LNCAP (cell line): ENCODE measurements at regions not wholly inside any gene's neighbourhood (a gene's known extent, or its start where the extent isn't known, plus 50 kb on each side); places are given as distances from the start of the nearest gene placed in this dataset.

Experiments used
- CTCF ChIP-seq: fragments of 450-650 bp; IDR thresholded peaks from 2 replicates; pipeline ENCODE4 v1.5.1; 2017; ENCODE audit warnings: mild to moderate bottlenecking

GRCh38 chr15:60126661-60127060, 122.5 kb downstream of the FOXB1 start:
- TF ChIP-seq CTCF: no peak

GRCh38 chr15:60128000-60128376, 123.9 kb downstream of the FOXB1 start:
- no peak for TF ChIP-seq CTCF

GRCh38 chr15:60128710-60129109, 124.6 kb downstream of the FOXB1 start:
- TF ChIP-seq CTCF: no peak

- no peak for TF ChIP-seq CTCF
These were observed 126.3 kb downstream of the FOXB1 start for GRCh38 chr15:60130398-60130797.

GRCh38 chr15:60130821-60131220, 126.7 kb downstream of the FOXB1 start:
- no peak for TF ChIP-seq CTCF

GRCh38 chr15:60134609-60135008, 130.5 kb downstream of the FOXB1 start:
- peak; percentile 52; the same call in 1 of the 2 replicates for TF ChIP-seq CTCF

- no peak for TF ChIP-seq CTCF
These were observed 131.8 kb downstream of the FOXB1 start for GRCh38 chr15:60135961-60136360.

GRCh38 chr15:60137711-60138396, 133.7 kb downstream of the FOXB1 start:
- no peak for TF ChIP-seq CTCF
